HFF-Myc (cell line): ENCODE measurements at regions not wholly inside any gene's neighbourhood (a gene's known extent, or its start where the extent isn't known, plus 50 kb on each side); places are given as distances from the start of the nearest gene placed in this dataset.

ENCODE experiments used
- DNase-seq: peaks from one replicate; pipeline ENCODE4 v3.0.0-alpha.2; 2011; ENCODE audit warnings: low read depth; ENCODE audit errors: extremely low read depth
- H3K4me3 ChIP-seq: replicated peaks from 2 replicates; pipeline ENCODE4 v1.5.1; 2011; ENCODE audit warnings: low read depth, mild to moderate bottlenecking, control low read depth, low read length
- TF ChIP-seq, protein P1 (sequence below): IDR thresholded peaks from 2 replicates; pipeline ENCODE4 v1.5.1; 2012; ENCODE audit warnings: mild to moderate bottlenecking, low read depth, low read length, control low read depth; ENCODE audit errors: missing control alignments

DNA sequence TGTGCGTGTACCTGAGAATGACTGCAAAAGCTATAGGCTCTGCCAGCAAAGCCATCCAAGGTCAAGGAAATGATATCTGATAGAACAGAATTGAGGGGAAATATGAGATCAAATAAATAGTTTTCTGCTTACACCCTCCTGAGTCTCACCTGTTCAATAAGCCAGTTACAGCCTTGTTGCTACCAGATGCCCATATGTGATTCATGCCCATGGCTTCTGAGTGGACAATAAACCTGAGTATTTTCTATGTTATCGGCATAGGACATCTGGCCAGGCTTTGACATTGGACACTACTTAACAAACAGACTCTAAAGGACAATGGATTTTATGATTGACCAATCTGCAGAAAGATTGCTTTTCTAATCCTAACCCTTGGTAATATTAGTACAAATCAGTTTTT is 297.9 kb downstream of the LRATD1 start:
- H3K4me3 ChIP-seq, result no peak overlapping the region
- DNase-seq, result no peak
- TF ChIP-seq, protein P1, sequence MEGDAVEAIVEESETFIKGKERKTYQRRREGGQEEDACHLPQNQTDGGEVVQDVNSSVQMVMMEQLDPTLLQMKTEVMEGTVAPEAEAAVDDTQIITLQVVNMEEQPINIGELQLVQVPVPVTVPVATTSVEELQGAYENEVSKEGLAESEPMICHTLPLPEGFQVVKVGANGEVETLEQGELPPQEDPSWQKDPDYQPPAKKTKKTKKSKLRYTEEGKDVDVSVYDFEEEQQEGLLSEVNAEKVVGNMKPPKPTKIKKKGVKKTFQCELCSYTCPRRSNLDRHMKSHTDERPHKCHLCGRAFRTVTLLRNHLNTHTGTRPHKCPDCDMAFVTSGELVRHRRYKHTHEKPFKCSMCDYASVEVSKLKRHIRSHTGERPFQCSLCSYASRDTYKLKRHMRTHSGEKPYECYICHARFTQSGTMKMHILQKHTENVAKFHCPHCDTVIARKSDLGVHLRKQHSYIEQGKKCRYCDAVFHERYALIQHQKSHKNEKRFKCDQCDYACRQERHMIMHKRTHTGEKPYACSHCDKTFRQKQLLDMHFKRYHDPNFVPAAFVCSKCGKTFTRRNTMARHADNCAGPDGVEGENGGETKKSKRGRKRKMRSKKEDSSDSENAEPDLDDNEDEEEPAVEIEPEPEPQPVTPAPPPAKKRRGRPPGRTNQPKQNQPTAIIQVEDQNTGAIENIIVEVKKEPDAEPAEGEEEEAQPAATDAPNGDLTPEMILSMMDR, result no peak

DNA sequence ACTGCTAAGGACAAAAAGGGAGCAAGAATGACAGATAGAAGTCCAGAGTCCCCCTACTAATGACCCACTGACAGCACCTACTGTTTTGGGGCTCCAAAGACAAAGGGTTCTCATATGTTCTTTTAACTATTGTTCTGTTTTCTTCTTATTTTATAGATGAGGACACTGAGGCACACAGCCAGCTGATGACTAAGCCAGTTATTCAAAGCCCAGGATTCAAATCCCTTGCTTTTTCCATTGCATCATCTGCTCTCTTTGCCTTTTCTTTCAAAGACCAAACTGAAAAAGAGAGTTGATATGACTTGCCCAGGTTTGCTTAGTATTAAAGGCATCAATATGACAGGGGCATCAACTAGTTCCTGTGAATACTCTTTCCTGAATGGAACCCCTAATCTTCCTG is 299.8 kb downstream of the LRATD1 start:
- no peak for DNase-seq
- no peak overlapping the region for H3K4me3 ChIP-seq
- TF ChIP-seq, protein P1, result no peak

GRCh38 chr2:14933753-14934152 is 301.2 kb downstream of the LRATD1 start:
- no peak overlapping the region for H3K4me3 ChIP-seq
- no peak for DNase-seq
- TF ChIP-seq, protein P1, result no peak

- DNase-seq, result no peak
- H3K4me3 ChIP-seq, result no peak overlapping the region
- TF ChIP-seq, protein P1, result no peak
Measured at GRCh38 chr2:14936426-14936825, 303.9 kb downstream of the LRATD1 start.

DNA sequence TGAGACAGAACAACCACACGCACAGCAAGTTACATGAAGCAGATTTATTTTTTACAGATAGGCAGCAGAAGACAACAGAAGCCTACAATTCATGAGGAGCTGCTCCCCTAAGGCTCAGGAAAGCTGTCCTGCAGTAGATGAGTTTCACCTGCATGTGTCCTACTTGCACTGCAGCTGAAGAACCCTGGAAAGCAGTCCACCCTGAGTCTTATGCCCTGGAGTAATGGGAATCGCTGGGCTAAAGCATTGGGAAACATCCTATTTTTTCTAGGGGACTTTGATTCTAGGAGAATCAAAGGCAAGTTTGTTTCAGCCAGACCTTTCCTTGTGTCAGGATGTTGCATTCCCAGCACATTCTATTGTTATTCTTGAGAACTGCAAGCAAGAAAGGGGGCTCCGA is 304.8 kb downstream of the LRATD1 start:
- TF ChIP-seq, protein P1, result no peak
- no peak overlapping the region for H3K4me3 ChIP-seq
- no peak for DNase-seq

DNA sequence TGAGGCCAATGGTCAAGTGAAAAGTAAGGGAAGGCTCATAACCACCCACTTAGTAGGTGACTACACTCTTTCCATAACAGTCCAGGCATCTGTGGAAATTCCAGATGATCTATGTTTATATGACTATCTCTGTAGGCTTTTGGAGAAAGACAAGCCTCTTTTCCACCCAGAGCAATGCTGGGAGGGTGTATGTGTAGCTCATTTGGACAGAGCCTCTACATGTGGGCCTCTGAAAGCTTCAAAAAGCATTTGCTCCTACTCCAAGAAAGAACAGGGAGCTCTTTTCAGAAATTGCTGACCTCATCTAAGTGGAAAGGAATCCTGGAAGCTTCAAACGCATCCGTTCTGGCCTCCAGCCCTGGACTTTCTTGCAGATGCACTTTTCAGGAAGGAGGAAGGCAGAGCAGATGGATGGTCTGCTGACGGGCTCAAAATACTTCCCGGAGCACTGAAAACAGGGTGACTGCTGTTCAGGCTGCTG is 308.7 kb downstream of the LRATD1 start:
- DNase-seq, result no peak
- H3K4me3 ChIP-seq, result no peak overlapping the region
- TF ChIP-seq, protein P1, result no peak

DNA sequence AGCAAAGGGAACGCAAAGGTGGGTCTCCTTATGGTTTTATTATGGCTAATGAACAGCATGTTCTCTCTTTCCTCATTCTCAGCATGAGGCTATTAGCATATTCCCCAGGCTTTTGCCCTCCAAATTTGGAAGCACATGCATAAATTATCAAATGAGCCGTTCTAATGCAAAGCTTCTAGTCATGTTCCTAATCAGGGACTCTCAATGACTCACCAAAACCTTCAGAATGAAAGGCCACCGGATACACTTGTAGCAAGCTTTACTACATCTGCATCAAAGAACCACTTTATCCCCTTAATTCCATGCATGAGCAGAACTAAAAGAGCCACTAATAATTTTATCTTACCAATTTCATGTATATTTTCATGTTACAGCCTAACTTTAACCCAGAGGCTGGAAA is 310.5 kb downstream of the LRATD1 start:
- no peak overlapping the region for H3K4me3 ChIP-seq
- DNase-seq, result no peak
- TF ChIP-seq, protein P1, result no peak
